8988T (cell line): ENCODE measurements at regions not wholly inside any gene's neighbourhood (a gene's known extent, or its start where the extent isn't known, plus 50 kb on each side); places are given as distances from the start of the nearest gene placed in this dataset.
A peak's percentile ranks its signal among the peaks of the same experiment; 100 is the strongest.
"Not testable (repeated sequence)": the region's sequence is repeated elsewhere in the genome, so short reads cannot be mapped to it uniquely, and the experiment has no call there.

Experiments used
- DNase-seq: peaks from one replicate; pipeline ENCODE4 v3.0.0; 2011

DNA sequence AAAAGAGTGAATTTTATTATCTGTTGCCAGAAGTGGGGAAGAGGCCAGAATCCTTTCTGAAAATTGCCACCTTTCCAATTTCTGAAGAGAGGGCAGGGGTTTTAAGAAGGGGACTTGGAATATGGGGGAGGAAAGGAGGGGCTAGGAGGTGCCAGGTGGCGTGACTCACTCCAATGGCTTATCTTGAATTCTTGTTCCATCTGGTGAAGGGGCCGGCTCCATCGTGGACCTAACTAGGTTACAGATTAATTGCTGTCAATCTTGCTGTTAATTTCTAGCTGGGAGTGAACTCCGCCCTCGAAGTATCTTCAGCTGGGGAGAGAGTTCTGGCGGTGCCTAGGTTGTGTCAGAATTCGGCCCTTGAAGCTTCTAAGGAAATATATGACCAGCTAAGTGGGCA, 138.7 kb downstream of the YTHDC2 start:
- DNase-seq: no peak

DNA sequence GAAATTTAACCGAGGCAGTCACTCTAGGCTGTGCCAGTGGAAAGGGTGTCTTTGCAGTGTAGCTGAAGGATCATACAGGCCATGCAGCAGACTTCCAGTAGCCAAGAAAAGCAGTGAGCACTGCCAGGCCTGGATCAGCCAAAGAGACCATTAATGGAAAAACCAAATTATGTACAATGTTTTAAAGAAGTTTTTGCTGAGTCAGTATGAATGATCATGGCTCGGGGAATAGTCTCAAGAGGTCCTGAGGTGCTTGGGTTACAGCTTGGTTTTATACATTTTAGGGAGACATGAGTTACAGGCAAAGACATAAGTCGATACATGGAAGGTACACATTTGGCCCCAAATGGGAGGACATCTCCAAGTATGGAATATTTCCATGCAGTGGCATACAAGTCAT, 141.3 kb downstream of the YTHDC2 start:
- DNase-seq: no peak

DNA sequence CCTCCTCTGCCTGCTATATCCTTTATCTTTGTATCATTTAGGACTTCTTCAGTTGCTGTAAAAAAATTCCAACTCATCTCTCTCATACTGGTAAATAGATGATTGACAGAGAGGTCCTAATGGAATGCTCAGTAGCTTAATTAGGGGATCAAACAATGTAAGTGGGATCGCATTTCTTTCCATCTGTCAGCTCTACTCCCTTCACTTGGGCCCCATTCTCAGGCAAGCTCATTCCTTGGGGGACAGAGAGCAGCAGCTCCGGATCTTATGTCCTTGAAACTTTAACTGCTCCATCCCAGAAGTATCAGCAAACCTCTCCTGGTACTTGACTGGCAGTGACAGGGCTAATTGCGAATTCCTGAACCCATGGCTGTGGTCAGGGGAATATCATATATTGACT, 146.7 kb downstream of the YTHDC2 start:
- no peak for DNase-seq

DNA sequence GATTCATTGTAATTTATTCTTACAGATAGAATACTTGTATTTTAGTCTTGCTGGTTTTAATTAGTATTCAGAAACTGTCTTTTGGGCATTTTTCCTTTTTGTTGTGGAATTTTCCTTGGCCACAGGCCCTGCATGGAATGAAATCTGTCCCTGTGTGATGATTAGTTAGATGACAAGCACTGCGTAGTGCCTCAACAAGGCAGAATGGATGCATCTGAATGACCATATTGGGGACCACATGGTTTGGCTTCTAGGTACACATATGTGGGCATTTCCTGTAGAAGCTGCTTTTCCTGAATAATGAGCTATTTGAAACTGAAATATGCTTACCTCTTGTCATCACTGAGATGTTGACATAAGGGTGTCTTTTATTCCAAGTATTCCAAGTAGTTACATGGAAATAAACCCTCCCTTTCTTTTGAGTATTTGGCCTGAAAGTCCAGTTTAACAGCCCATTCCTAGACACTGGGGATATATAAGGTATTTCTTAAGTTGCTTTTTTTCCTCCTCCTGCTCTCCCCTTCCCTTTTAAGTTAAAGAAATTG, 147.3 kb downstream of the YTHDC2 start:
- DNase-seq: no peak

DNA sequence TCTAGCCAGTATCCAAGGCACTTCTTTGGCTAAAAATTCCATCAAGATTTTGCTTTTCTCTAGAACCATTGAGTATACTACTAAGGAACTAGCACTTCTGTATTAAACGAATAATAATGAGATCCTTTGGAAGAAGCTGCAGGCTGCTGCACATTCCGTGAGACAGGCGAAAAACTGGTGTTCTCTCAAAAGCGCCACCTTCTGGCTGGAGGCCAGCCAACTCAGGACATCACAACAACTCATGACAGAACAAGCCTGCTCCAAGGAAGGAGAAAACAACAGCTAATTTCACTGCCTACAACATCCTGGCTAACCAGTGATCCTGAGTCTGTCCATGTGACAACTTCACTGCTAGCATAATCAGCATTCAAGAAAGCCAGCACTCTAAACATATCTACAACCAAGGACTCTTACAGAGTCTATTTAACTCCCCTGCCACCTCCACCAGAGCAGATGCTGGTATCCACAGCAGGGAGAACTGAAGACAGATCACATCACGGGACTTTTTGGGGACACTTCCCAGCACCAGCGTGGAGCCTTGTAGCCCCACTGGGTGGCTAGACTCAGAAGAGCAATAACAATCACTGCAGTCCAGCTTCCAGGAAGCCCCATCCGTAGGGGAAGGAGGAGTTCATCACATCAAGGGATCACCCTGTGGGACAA, 150.5 kb downstream of the YTHDC2 start:
- DNase-seq: no peak

DNA sequence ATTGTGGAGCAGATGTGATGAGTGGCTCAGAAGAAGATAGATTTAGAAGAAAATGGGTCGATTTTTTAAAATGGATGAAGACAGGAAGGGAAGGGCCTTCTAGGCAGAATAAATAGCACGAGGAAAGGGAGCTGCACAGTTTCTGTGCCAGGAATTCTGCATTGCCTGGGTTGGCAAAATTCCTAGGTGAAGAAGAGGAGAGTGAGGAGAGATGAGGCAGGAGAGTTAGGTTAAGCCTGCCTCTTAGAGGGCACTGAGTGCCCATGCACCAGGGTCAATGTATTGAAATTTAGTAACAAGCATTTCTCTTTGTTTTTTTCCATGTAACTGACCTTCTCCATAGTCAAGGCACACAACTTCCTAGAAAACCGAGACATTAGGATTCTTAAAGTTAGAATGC, 159.5 kb downstream of the YTHDC2 start:
- DNase-seq: no peak

DNA sequence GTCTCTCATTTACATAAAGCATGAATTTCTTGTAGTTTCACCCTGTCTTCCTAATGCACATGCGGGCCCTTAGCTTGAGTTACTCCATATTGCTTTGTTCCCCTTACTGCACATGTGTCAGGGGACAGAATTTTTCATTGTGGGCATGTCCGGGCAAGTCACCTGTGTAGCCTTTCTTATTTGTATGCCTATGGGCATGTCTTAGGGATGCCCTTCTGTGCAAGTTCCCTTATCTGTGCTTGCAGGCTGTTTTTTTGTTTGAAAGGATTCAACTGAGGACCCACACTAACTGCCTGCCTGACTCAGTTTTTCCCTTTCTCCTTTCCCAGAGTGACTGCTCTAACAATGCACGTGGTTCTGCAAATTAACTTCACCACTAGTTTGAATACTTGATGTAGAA, 161.7 kb downstream of the YTHDC2 start:
- no peak for DNase-seq

DNA sequence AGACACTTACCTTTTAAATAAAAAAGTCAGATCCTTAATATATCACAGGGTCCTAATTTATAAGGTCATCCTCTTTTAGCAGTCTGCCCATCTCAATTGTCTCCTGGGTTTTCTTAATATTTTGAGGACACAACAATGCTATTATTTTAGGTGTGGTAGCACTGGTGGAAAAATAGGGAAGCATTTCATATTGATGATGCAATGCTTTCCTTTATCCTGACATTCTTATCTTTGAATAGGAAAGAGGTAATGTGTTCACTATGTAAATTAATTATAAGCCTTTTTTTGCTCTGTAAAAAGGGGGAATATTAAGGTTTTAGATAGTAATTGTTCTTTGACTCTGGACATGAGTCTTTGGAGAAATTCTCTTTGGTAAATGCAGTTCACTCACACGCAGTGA, 164.7 kb downstream of the YTHDC2 start:
- DNase-seq: no peak

DNA sequence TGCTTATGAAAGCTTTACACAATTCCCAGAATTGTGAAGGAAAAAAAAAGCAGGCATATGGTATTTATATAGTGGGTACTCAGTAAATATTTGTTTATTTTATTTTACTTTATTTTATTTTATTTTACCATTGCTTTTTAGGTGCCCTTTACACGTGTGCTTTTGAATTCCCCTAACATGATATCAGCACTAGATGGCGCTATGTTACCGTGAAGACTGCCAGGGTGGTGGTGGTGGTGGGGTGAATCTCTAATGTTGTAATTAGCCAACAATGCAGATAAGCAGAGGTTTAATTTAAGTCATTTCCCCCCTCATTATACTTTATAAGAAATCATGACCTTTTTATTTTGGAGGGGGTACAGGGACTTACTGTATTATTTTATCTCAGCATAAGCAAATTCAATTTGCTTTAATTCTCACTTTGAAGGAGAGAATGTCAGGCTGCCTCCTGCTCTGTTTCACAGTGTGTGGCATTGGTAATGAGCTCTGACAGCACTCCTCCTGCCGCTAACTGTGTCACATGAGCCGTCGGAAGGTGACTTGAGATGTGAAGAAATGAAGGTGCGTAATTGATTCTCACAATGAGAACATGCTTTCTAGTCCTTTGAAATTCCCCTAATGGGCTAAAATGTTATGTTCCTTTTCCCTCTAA, 165.6 kb downstream of the YTHDC2 start:
- peak; percentile 16 for DNase-seq

DNA sequence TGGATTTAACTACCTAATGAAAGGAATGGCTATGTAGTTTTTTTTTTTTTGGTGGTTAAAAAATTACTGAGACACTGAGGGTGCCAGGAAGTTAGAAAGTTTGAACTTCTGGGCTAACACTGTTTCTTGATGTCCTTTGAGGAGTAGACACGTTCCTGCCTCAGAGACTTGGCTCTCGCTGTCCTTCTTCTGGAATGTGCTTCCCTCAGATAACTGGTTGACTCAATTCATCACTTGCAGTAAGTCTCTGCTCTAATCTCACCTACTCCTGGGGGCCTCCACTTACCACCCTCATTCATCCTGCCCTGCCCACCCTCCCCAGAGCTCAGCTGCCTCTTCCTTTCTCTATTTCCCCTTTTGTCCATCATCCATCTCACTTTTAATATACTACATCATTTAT, 167.0 kb downstream of the YTHDC2 start:
- no peak for DNase-seq

DNA sequence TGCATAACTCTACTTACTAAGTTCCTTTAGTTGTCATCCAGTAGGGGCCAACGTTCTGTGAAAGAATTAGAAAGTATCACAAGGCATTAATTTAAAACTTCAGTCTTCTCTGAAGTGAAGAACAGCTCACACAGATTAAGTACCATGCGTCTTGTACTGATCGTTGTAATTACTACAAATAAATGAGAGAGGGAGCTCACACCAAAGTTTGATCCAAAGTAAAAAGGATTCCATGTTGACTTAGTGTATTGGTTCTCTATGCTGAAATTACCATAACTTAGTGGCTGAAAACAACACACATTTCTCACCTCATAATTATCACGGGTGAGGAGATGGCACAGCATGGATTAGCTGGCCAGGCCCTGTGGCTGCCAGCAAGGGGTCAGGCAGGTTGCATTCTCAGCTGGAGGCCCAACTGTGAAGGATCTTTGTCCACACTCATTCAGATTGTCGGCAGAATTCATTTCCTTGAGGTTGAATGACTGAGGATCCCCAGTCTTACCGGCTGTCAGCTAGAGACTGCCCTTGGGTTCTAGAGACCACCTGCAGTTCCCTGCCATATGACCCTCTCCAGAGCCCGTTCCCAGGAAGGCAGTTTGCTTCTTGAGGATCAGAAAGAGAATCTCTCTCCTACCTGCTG, 169.1 kb downstream of the YTHDC2 start:
- no peak for DNase-seq

DNA sequence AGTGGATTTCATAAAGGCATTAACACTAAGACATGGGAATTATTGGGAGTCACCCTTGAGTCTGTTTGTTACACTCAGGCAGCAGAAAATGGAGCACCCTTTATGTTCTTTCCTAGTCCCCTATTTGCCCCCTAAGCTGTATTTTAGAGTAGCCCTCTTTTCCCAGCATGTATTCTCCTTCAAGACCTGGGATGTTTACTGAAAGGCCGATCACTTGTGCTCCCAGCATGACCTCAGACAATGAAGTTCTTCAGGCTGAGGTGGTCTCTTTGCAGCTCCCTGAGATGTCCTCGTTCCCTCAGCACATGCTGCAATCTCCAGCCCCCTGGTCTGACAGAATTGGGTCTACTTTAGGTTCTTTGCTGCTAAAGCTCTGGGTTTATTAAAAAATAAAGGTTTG, 169.7 kb downstream of the YTHDC2 start:
- no peak for DNase-seq

DNA sequence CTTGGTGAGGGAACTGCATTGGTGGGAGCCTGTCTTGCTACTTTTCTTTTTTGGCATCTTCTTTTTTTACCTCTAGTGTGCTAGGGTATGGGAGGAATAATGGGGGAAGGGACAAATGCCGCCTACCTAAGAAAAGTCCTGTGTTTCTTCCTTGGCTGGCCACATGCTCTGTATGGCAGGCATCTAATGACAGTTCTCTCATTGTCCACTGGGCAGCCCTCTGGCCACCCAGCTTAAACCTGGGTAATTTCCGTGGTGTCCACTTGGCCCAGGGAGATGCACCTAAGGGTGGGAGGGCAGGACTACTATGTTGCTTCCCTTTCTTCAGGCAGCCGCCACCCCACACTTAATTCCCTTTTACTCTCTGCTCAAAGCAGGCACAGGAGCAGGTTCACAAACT, 173.1 kb downstream of the YTHDC2 start:
- DNase-seq: no peak

DNA sequence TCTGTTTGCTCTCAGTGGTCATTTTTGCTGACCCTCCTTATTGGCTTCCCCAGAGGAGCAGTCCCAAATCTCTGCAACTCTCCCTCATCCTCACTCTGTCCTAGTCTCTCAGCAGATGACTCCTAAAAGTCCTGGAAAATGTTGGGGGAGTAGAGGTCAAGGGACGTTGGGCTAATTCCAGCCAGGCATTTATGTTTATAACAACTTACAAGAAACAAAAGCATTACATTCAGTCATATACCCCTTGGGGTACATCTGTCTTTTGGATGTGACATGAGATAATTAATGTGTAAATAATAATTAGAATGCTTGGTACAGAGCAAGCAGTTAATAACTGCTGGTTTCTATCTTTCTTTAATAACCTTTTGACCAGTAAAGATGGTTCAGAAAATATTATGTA, 176.2 kb downstream of the YTHDC2 start:
- no peak for DNase-seq

DNA sequence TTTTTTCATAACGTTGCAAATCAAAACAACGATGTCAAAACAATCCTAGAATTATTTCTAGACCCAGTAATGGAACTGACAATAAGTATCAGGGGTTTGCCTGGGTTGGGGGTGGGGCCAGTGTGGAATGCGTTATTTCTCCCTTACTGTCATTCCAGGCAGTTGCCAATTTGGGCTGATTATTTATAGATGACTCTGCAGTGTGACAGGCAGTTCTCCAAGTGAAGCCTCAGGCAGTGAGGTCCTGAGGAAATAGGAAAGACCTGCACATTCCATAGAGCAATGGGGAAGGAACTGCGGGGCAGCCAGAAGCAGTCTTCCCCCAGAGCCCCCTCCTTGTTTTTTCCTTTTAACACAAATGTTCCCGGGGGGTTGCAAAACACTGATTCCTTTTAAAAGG, 179.0 kb downstream of the YTHDC2 start:
- DNase-seq: no peak

DNA sequence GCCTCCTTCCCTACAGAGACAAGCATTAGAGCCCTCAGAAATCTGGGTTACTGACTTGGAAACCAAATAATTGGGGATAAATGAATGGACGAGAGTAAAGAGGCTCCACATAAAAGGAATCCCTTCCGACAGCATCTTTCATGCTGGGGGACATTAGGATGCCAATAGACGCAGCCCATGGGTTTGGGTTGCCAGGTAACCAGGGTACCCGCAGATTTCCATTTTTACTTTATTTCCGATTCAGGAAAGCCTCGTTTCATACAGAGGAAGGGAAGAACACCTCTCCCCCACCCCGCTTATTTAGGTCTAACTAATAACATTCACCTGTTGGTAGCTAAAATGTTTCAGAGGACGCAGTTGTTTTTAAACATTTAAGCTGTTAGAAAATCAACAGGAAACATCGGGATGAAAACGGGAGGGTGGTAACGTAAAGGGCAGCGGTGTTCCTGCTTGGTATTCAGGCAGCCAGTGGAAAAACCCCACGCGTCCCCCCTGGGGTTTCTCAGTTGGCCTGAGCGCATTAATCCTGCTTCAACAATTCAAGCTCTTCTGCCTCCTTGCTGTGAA, 179.5 kb downstream of the YTHDC2 start:
- DNase-seq: no peak

DNA sequence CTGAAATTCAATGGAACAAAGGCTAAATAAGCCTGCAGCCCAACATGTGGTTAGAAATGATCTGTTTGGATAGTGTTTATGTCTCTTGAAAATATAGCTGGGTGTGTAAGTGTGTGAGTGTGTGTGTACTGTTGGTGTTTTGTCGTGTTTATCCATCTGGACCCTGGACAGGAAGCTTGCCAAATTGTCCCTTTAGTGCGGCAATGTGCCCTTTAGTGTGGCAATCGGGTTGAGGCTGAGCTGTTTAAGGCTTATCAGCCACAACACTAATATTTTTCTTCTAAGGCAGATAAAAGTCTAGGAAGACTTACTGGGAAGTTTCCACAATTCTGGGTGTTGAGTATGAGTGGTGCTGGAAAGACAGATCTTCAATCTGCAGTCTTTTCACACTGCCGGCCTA, 180.2 kb downstream of the YTHDC2 start:
- no peak for DNase-seq

DNA sequence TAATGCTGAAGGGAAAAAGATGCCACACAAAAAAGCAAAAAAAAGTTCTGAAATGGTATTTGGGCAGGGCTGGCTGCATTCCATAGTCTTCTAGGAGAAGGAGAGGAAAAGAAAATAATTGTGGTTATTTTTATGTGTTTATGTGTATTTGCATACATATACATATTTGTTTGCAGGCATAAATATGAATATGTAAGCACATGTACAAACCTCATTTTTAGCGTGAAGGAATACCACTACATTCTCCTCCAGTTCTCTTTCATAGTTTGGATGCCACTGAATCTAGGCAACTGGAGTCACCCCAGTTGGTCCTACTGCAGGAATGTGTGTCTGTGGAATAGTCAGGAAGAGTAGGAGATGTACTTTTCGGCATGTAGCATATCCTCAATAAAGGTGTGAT, 181.1 kb downstream of the YTHDC2 start:
- DNase-seq: no peak

DNA sequence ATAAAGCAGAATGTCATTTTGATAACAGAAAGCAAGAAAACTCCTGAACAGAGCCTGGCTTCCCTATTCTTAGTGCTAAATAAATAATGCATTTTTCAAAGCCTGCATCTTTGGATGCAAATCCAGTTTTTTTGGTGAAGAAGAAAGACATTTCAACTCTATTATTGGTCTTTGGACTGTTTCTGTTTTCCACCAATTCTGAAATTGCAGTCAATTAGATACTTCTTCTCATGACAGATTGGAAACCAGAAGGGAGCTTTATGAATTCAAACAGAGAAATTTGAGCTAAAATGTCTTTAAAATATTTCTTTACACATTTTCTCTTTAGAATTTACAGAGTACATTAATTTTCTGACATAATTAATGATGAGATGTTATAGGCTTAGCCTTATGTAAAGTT, 189.8 kb downstream of the YTHDC2 start:
- DNase-seq: no peak

DNA sequence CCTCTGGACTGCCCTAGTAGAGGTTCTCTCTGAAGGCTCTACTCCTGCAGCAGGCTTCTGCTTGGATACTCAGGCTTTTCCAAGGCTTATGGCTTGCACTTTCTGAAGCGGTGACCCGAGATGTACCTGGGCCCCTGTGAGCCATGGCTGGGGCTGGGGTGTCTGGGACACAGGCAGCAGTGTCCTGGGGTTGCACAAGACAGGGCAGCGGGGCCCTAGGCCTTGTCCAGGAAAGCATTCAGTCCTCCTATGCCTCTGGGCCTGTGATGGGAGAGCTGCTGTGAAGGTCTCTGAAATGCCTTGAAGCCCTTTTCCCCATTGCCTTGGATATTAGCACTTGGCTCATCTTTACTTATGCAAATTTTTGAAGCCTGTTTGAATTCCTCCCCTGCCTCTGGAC, 192.2 kb downstream of the YTHDC2 start:
- DNase-seq: no peak

DNA sequence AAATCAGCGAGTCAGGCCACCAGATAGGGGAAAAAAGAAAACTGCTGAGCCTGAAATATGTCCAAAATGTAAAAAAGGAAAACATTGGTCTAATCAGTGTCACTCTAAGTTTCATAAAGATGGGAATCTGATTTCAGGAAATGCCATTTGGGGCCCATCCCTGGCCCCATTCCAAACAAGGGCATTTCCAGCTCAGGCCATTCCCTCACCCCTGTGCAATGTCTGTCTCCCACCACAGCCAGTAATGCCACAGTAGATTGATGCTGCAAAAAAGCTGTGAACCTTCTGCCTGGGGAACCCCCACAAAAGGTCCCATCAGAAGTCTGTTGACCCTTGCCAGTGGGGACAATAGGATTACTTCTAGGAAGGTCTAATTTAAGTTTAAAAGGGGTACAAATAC, 199.6 kb downstream of the YTHDC2 start:
- DNase-seq: no peak

DNA sequence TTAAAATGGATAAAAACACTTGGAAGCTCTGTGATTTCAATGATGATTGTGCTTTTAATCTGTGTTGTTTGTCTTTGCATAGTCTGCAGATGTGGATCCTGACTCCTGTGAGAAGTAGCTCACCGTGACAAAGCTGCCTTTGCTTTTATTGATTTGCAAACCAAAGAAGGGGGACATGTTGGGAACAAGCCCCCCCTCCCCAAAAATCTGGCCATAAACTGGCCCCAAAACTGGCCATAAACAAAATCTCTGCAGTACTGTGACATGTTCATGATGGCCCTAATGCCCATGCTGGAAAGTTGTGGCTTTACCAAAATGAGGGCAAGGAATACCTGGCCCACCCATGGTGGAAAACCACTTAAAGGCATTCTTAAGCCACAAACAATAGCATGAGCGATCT, 202.4 kb downstream of the YTHDC2 start:
- DNase-seq: not testable (repeated sequence)

DNA sequence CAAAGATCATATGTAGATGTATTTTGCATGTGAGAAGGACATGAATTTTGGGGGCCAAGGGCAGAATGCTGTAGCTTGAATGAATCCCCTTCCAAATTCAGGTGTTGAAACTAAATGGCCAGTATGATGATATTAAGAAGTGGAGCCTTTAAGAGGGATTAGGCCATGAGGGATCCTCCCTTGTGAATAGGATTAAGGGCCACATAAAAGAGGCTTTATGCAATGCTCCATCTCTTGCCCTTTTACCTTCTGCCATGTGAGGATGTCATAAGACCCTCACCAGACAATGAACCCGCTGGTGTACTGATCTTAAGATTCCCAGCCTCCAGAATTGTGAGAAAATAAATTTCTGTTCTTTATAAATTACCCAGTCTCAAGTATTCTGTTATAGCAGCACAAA, 206.1 kb downstream of the YTHDC2 start:
- DNase-seq: no peak

DNA sequence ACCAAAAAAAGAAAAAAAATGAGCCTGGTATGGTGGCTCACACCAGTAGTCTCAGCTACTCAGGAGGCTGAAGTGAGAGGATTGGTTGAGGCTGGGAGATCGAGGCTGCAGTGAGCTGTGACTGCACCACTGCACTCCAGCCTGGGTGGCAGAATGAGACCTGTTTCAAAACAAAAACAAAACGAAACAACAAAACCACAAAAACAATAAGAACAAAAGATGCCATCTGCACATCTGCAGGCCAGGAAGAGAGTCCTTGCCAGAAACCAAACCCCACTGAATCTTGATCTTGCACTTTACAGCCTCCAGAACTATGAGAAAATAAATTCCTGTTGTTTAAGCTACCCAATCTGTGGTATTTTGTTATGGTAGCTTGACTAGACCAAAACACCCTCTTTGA, 207.7 kb downstream of the YTHDC2 start:
- no peak for DNase-seq
